Spinal cord (tissue), 9 donors: ENCODE measurements at regions not wholly inside any gene's neighbourhood (a gene's known extent, or its start where the extent isn't known, plus 50 kb on each side); places are given as distances from the start of the nearest gene placed in this dataset.
"Not testable (repeated sequence)": the region's sequence is repeated elsewhere in the genome, so short reads cannot be mapped to it uniquely, and the experiment has no call there.

Experiments used
- DNase-seq, 6 donors: peaks; one replicate each; pipeline versions ENCODE4 v3.0.0 to v3.0.0-alpha.2; 2013 to 2015; ENCODE audit warnings: low spot score in 6 of 6, low read depth in 4 of 6
- H3K27ac ChIP-seq: one replicate; pipeline ENCODE4 v1.5.1; 2013; ENCODE audit warnings: low read depth, low read length, control low read depth
- H3K27me3 ChIP-seq: one replicate; pipeline ENCODE4 v1.6.1; 2013; ENCODE audit warnings: low read length; ENCODE audit not compliant: control insufficient read depth, insufficient read depth
- H3K36me3 ChIP-seq: one replicate; pipeline ENCODE4 v1.6.1; 2013; ENCODE audit warnings: low read length; ENCODE audit not compliant: control insufficient read depth, insufficient read depth
- H3K4me1 ChIP-seq: one replicate; pipeline ENCODE4 v1.6.1; 2013; ENCODE audit warnings: low read length; ENCODE audit not compliant: control insufficient read depth, insufficient read depth
- H3K4me3 ChIP-seq: one replicate; pipeline ENCODE4 v1.5.1; 2013; ENCODE audit warnings: low read depth, low read length, control low read depth
- H3K9me3 ChIP-seq: one replicate; pipeline ENCODE4 v1.6.1; 2013; ENCODE audit warnings: low read length; ENCODE audit not compliant: control insufficient read depth, insufficient read depth
- WGBS: methylation state at CpG from one replicate; pipeline ENCODE4 v1.1.5; 2013; ENCODE audit warnings: missing lambda C conversion rate; ENCODE audit not compliant: insufficient coverage; 5-methylcytosine and 5-hydroxymethylcytosine counted together
- donor health status: healthy.

- Histone ChIP-seq H3K9me3 (no peaks in the 10 kb centered on the region), H3K4me3 (no peak overlapping the region), H3K36me3 (peaks cover 10% of the 10 kb centered on the region), H3K27me3 (no peaks in the 10 kb centered on the region), H3K27ac (no peak overlapping the region), H3K4me1 (no peaks in the 10 kb centered on the region)
- WGBS: no CpG with 5 or more reads among the region's 1 CpG
- no peak for DNase-seq
Measured at GRCh38 chr9:92206488-92206887, 87.0 kb downstream of the IARS1 start.

- H3K36me3 ChIP-seq, H3K4me1 ChIP-seq, H3K4me3 ChIP-seq, H3K9me3 ChIP-seq, H3K27me3 ChIP-seq, H3K27ac ChIP-seq, DNase-seq: not testable (repeated sequence)
- no CpG with 5 or more reads among the region's 1 CpG for WGBS
Measured at GRCh38 chr9:92203887-92204286, 88.7 kb upstream of the SPTLC1 start.

GRCh38 chr9:92198237-92198636 is 83.0 kb upstream of the SPTLC1 start:
- not testable (repeated sequence) for H3K9me3 ChIP-seq, H3K4me1 ChIP-seq

GRCh38 chr9:92196909-92197308 is 81.7 kb upstream of the SPTLC1 start:
- Histone ChIP-seq H3K4me1 (no peaks in the 10 kb centered on the region), H3K4me3 (no peak overlapping the region), H3K36me3 (no peaks in the 10 kb centered on the region), H3K27ac (no peak overlapping the region), H3K9me3 (peaks cover 3% of the 10 kb centered on the region), H3K27me3 (no peaks in the 10 kb centered on the region)
- no CpG with 5 or more reads among the region's 1 CpG for WGBS
- DNase-seq: no peak

More at GRCh38 chr9:92198237-92198636, 83.0 kb upstream of the SPTLC1 start:
- not testable (repeated sequence) for H3K4me3 ChIP-seq, H3K27me3 ChIP-seq, H3K27ac ChIP-seq, H3K36me3 ChIP-seq, DNase-seq

GRCh38 chr9:92196400-92196799 is 81.2 kb upstream of the SPTLC1 start:
- DNase-seq: no peak
- Histone ChIP-seq H3K27ac (no peak overlapping the region), H3K9me3 (peaks cover 3% of the 10 kb centered on the region), H3K4me1 (no peaks in the 10 kb centered on the region), H3K27me3 (no peaks in the 10 kb centered on the region), H3K36me3 (no peaks in the 10 kb centered on the region), H3K4me3 (no peak overlapping the region)

- H3K4me3 ChIP-seq: no peak overlapping the region
- peaks cover under 1% of the 10 kb centered on the region for H3K9me3 ChIP-seq
- WGBS: 72% methylated on average over 4 of the region's 6 CpGs
- H3K36me3 ChIP-seq: no peaks in the 10 kb centered on the region
- no peak overlapping the region for H3K27ac ChIP-seq
- no peaks in the 10 kb centered on the region for H3K27me3 ChIP-seq
- peaks cover 5% of the 10 kb centered on the region for H3K4me1 ChIP-seq
- no peak for DNase-seq
Measured at GRCh38 chr9:92191801-92192200, 76.6 kb upstream of the SPTLC1 start.

GRCh38 chr9:92190536-92190790 is 75.2 kb upstream of the SPTLC1 start:
- Histone ChIP-seq H3K36me3 (no peaks in the 10 kb centered on the region), H3K4me3 (no peak overlapping the region), H3K4me1 (peaks cover 5% of the 10 kb centered on the region), H3K27me3 (no peaks in the 10 kb centered on the region), H3K27ac (no peak overlapping the region), H3K9me3 (no peaks in the 10 kb centered on the region)
- 86% methylated on average over 2 of the region's 2 CpGs for WGBS
- DNase-seq: no peak

- no peaks in the 10 kb centered on the region for H3K27me3 ChIP-seq
- H3K9me3 ChIP-seq: no peaks in the 10 kb centered on the region
- no peak overlapping the region for H3K4me3 ChIP-seq
- peaks cover 5% of the 10 kb centered on the region for H3K4me1 ChIP-seq
- WGBS: 32% methylated on average over 24 of the region's 30 CpGs
- H3K36me3 ChIP-seq: no peaks in the 10 kb centered on the region
- DNase-seq: no peak
- H3K27ac ChIP-seq: no peak overlapping the region
Measured at GRCh38 chr9:92189782-92190535, 74.7 kb upstream of the SPTLC1 start.

GRCh38 chr9:92188969-92189781 is 74.0 kb upstream of the SPTLC1 start:
- WGBS: 55% methylated on average over 19 of the region's 25 CpGs
- peak in 1 of 6 donors; percentile 2 for DNase-seq
- Histone ChIP-seq H3K4me3 (no peak overlapping the region), H3K4me1 (peaks cover 5% of the 10 kb centered on the region), H3K9me3 (no peaks in the 10 kb centered on the region), H3K36me3 (no peaks in the 10 kb centered on the region), H3K27ac (no peak overlapping the region), H3K27me3 (no peaks in the 10 kb centered on the region)
